ENCODE measurements at regions not wholly inside any gene's neighbourhood (a gene's known extent, or its start where the extent isn't known, plus 50 kb on each side); places are given as distances from the start of the nearest gene placed in this dataset.

- Histone ChIP-seq H3K4me1 (replicated peaks in 1 of 4; ENCODE audit: control insufficient read depth in 3 of 4, insufficient read depth in 4 of 4, low read length in 3 of 4) (no peaks in the 10 kb centered on the region), H3K79me2 (ENCODE audit: control insufficient read depth in 1 of 2, insufficient read depth in 2 of 2, low read length in 2 of 2) (no peaks in the 10 kb centered on the region), H2BK5ac (ENCODE audit: low read depth, low read length) (no peak overlapping the region), H4K20me1 (replicated peaks in 1 of 2; ENCODE audit: control insufficient read depth in 1 of 2, insufficient read depth in 2 of 2, low read length in 2 of 2) (no peaks in the 10 kb centered on the region), H3K23me2 (ENCODE audit: low read depth, low read length) (no peaks in the 10 kb centered on the region), H2AFZ (ENCODE audit: low read length) (no peak overlapping the region), H2AK5ac (ENCODE audit: low read depth, low read length) (no peak overlapping the region), H2BK120ac (replicated peaks; ENCODE audit: low read depth, low read length) (no peak overlapping the region), H3K36me3 (ENCODE audit: control insufficient read depth in 2 of 4, insufficient read depth in 4 of 4, low read length in 3 of 4) (no peaks in the 10 kb centered on the region), H3K9ac (replicated peaks in 1 of 4; ENCODE audit: extremely low read depth in 1 of 4, low read depth in 3 of 4, low read length in 3 of 4) (no peak overlapping the region), H2BK12ac (ENCODE audit: low read depth, low read length) (no peak overlapping the region), H3K14ac (ENCODE audit: insufficient read length) (no peak overlapping the region), H4K5ac (ENCODE audit: insufficient read length, low read depth, low read length) (no peak overlapping the region), H4K8ac (ENCODE audit: extremely low read depth, insufficient read depth, low read length) (no peak overlapping the region), H3K4me2 (ENCODE audit: insufficient read depth in 1 of 2, low read depth in 2 of 2, low read length in 2 of 2) (no peak overlapping the region), H3K23ac (ENCODE audit: insufficient read length) (no peak overlapping the region), H3K56ac (replicated peaks; ENCODE audit: insufficient read length, low read depth, low read length) (no peak overlapping the region), H3K4me3 (ENCODE audit: extremely low read depth in 1 of 4, insufficient read depth in 2 of 4, low read depth in 3 of 4, low read length in 4 of 4) (no peak overlapping the region), H4K91ac (replicated peaks; ENCODE audit: insufficient read length, low read length) (no peak overlapping the region), H3K9me3 (ENCODE audit: insufficient read depth in 2 of 2, low read depth in 1 of 2, low read length in 1 of 2) (peaks cover 17 to 72% of the 10 kb centered on the region in 2 experiments; a peak in 3 of 4 replicates), H2BK20ac (ENCODE audit: low read length) (no peak overlapping the region), H2BK15ac (ENCODE audit: low read length) (no peak overlapping the region), H3K27me3 (replicated peaks in 1 of 4; ENCODE audit: control insufficient read depth in 3 of 4, extremely low read depth in 1 of 4, insufficient read depth in 3 of 4, low read length in 3 of 4) (no peaks in the 10 kb centered on the region), H3K4ac (replicated peaks; ENCODE audit: insufficient read length, low read depth, low read length) (no peak overlapping the region), H3K79me1 (ENCODE audit: low read depth, low read length) (no peaks in the 10 kb centered on the region), H3K27ac (ENCODE audit: low read depth, low read length) (no peak overlapping the region), H3K18ac (ENCODE audit: extremely low read depth, low read length) (no peak overlapping the region)
- ChIA-PET POLR2A (ENCODE audit: partially characterized antibody) (no interaction called here), CTCF (ENCODE audit: partially characterized antibody) (no interaction called here)
- DNase-seq (ENCODE audit: low read depth in 1 of 2, low spot score in 2 of 2) = no peak
- WGBS, 2 experiments (ENCODE audit: extremely low coverage in 1 of 2, insufficient coverage in 1 of 2, insufficient read length in 1 of 2, insufficient replicate concordance in 2 of 2, low coverage in 1 of 2, low lambda C conversion rate in 2 of 2, missing lambda C conversion rate in 1 of 2) = 73% methylated on average over 7 of the region's 17 CpGs; no CpG with 5 or more reads in 1 of the 2 experiments
- no peak for FAIRE-seq
- TF ChIP-seq NRF1 (IDR thresholded peaks at IDR 0.05; ENCODE audit: low read depth, low read length) (no peak), ASH2L (IDR thresholded peaks at IDR 0.05; ENCODE audit: low read length) (no peak), SAP30 (IDR thresholded peaks at IDR 0.05; ENCODE audit: insufficient read depth, insufficient replicate concordance, low read length) (no peak), NANOG (IDR thresholded peaks at IDR 0.05; ENCODE audit: insufficient read depth, low read depth, low read length, poor library complexity, severe bottlenecking) (no peak), RBBP5 (IDR thresholded peaks at IDR 0.05; ENCODE audit: borderline replicate concordance, low read depth, low read length) (no peak), FOSL1 (IDR thresholded peaks at IDR 0.05; ENCODE audit: insufficient read depth, low read depth, low read length) (no peak)
Measured at GRCh38 chr14:105737504-105738246, 211.3 kb downstream of the TMEM121 start.

Data from H1 (cell line).